GM12892 (cell line): ENCODE measurements at regions not wholly inside any gene's neighbourhood (a gene's known extent, or its start where the extent isn't known, plus 50 kb on each side); places are given as distances from the start of the nearest gene placed in this dataset.

ENCODE experiments used
- POLR2A ChIP-seq: IDR thresholded peaks from 2 replicates; pipeline ENCODE4 v1.6.1; 2011; ENCODE audit warnings: low read depth, low read length, control low read depth
- POLR2AphosphoS5 ChIP-seq: IDR thresholded peaks from 2 replicates; pipeline ENCODE4 v1.6.1; 2011; ENCODE audit warnings: low read depth, low read length, control low read depth
- TAF1 ChIP-seq: IDR thresholded peaks from 2 replicates; pipeline ENCODE4 v1.6.1; 2011; ENCODE audit warnings: low read depth, mild to moderate bottlenecking, control low read depth, low read length, borderline replicate concordance

DNA sequence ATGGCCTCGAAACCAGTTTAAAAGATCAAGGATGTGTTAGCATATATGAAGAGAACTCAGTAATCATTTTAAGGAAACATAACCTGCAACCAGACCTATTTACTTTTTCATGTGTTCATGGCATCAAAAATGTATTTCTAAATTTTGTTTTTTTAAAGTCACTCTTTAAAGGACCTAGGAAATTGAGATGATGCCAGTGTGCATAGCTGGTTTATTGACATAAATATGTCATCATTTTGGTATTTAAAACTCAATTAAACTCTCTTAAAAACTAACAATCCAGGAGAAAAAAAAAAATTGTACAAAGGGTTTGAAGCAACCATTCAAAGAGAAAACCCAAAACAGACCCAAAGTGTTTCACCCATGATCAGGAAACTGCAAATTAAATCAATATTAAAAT, 198.9 kb upstream of the RND3 start:
- TF ChIP-seq POLR2A, result no peak
- TF ChIP-seq POLR2AphosphoS5, result no peak
- no peak for TF ChIP-seq TAF1
